NCI-H446 (cell line): ENCODE measurements at regions not wholly inside any gene's neighbourhood (a gene's known extent, or its start where the extent isn't known, plus 50 kb on each side); places are given as distances from the start of the nearest gene placed in this dataset.

Experiments used
- DNase-seq, 2 experiments: peaks; one replicate each; lab custom pipeline; 2025; lab: John Stamatoyannopoulos, UW

GRCh38 chr18:8458546-8459215, 150.6 kb upstream of the RAB12 start:
- no peak for DNase-seq

- no peak for DNase-seq
Measured at GRCh38 chr18:8460748-8461147, 148.5 kb upstream of the RAB12 start.

- no peak for DNase-seq
Measured at GRCh38 chr18:8461544-8461943, 147.7 kb upstream of the RAB12 start.

DNA sequence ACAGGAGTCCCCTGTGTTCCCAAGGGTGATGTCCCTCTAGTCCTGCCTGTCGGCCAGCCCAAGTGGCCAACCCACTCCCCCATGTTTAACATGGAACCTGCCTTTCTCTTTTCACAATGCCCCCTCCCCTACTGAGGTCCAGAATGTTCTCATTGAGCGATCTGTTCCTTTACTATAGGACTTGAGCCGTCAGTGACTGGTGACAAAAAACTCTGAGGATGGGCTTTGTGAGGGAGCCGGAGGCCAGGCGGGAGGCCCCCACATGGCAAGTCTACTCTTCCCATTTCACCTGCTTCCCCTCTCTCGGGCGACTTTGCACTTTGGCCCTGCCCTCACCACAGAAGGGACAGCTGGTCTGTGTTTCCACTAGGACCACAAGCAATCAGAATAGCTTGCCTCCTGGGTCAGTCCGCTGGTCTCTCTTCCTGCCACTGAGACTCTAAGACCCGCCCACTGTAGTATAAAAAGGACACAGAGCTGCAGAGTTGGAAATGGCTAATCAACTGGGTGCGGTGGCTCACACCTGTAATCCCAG, 146.5 kb upstream of the RAB12 start:
- no peak for DNase-seq

DNA sequence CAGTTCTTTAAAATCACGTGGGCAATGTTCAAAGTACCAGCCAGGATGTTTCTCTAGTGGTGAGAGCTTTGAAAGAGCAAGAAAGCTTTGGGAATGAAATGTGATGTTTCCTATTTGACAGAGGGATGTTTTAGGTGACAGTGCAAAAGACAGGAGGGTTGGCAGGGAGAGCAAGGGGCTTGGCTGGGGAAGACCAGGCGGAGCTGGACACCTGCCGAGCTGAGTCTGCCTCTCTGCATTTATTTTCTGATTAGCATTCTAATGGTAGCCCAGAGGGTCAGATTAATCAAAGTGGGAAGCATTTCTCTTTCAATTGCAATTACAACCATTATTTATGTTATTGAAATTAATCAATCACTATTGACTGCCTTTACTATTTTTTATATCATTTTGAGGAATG, 145.4 kb upstream of the RAB12 start:
- DNase-seq, result no peak

- DNase-seq, result no peak
Measured at GRCh38 chr18:8468191-8468590, 141.0 kb upstream of the RAB12 start.

DNA sequence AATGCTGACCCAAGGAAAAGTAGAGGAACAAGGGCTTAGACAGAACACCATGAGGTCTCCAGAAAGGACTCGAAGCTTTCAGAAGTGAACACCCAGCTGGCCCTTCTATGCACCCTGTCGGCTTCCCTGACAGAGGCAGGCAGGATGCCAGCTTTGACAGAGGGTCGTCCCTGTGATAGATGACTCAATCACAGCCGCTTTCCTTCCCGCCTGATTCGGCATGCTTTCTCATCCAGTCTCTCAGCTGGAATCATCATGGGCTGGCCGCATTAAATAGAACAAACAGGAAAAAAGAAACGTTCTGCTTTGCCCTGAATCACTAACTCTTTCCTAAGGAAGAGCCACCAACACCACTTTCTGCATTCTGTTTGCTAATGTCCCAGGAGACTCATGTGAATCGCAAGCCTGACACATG, 140.3 kb upstream of the RAB12 start:
- peak in 1 of 2 experiments; percentile 74 for DNase-seq

DNA sequence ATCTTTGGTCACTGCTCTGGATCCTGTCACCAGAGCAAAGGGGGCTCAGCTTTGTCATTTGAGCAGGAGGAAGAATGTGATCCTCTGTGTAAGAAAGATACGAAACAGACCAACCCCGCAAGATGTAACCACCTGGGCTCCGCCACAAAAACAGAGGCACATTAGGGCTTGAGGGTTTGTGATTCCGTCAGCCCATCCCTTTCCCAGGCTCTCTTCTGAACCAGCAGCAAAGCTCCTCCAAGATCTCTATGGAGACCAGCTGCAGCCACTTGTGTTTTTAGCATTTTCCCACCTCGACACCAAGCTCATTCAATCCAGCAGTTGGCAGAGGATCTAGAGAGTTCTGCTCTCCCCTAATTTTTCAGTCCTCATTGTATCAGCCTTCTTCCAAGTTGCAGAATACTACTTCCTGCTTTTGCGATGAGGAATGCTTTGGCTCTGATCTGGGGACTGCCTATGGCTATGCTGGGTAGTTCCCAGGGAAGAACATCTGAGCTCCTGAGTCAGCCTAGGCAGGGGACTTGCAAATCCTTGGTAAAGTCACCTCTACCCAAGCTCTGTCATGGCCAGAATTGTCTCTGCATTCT, 139.6 kb upstream of the RAB12 start:
- DNase-seq, result no peak

- no peak for DNase-seq
Measured at GRCh38 chr18:8471372-8471771, 137.9 kb upstream of the RAB12 start.

DNA sequence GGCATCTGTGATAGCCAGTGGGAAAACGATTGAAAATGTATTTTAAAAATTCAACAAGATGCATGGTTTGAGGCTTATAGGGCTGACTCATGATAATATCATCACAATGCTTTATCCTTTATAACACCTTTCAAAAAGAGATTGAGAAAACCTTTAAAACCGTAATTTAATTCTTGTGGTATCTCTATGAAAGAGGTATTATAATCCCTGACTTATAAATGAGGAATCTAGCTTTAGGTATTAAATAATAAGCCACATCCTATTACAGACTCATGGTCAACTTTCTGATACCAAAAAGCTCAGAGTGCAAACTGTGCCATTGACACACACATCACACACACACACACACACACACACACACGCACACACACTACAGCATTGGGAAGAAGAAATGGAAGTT, 134.6 kb upstream of the RAB12 start:
- DNase-seq, result no peak

DNA sequence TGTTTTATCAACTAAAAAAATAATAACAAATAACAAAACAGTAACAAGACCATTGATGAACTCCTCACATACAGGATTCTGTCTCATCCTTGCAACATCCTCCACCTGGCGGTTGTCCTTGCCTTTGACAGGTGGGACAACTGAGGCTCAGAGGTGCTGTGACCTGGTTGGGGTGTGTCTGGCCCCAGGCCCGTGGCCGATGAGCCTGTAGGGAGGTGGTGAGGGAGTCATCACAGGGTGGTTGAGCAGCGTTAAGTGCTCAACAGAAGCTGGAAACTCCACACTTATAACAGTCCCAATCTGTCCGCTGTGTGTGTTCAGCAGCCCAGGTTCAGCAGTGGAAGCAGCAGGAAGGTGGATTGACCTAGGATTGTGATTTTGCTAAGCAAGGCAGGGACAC, 131.6 kb upstream of the RAB12 start:
- DNase-seq, result no peak

DNA sequence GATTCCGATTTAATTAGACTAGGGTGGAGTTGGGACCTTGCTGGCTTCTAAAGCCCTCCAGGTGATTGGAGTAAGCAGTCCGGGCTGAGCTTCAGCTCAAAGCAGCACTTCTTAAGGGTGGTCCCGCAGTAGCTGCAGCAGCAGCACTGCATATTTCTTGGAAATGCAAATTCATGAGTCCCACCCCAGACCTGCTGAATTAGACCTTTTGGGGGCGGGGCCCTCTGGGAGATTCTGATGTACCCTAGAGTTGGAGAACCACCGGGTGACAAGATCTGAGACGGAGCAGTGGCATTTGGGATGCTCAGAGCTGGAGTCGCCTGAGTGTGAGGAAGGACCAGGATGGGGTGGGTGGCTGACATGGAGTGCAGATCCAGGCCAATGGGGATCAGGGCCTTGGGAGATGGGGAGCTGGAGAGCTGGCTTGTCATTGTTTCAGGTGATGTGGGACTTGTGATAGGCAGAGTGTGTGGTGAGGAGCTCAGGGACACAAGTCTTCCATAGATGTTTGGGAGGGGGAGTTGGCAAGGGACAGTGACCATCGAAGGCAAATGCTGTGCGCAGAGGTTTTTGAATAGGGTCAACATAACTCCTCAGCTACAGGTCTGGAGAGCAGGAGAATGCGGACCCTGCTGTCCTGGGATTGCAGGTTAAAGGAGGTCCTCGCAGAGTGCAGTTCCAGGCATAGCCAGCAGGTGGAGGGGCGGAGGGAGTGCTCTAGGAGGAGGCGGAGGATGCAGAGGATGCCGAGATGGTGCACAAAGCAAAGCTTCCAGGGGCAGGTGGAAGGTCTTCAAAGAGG, 130.9 kb upstream of the RAB12 start:
- peak in 1 of 2 experiments; percentile 68 for DNase-seq

GRCh38 chr18:8478968-8479370, 130.3 kb upstream of the RAB12 start:
- DNase-seq, result no peak

DNA sequence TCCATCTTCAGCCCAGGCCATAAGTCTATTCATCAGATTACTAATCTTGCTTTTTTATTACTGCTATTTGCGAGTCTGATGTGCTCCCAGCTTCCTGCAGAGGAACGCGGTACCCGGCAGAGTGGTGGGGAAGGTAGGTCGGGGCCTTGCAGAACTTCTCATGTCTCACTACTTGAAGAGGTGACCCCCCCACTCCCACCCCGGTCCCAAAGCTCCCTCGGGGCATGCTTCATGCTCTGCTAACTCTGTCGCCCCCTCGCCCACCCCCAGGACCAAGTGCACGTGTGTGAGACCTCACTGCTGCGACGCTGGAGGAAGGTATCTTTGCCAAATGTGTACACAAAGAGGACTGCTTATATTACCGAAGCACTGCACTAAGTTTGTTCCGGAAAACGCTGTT, 129.4 kb upstream of the RAB12 start:
- DNase-seq, result no peak

- DNase-seq, result peak; percentile 11 to 54
Measured at GRCh38 chr18:8480506-8481328, 128.5 kb upstream of the RAB12 start.

- DNase-seq, result no peak
Measured at GRCh38 chr18:8484951-8485350, 124.3 kb upstream of the RAB12 start.

DNA sequence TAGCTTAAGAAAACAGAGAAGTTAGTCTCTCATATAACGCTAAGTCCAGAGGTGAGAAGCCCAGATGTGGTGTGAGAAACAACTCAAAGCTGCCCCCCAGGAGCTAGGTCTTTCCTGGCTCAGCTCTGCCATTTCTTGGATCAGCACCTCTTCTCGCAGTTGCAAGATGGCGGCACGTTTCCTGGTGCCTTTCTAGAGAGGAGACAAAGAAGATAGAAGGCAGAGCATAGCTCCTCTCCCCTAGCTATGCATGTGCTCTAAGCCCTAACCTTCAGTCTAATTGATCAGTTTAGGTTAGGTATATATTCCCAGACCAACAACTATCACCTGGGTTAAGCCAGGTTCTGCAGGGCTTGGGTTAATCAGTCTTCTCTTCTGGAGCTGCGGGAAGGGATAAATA, 119.5 kb upstream of the RAB12 start:
- no peak for DNase-seq

DNA sequence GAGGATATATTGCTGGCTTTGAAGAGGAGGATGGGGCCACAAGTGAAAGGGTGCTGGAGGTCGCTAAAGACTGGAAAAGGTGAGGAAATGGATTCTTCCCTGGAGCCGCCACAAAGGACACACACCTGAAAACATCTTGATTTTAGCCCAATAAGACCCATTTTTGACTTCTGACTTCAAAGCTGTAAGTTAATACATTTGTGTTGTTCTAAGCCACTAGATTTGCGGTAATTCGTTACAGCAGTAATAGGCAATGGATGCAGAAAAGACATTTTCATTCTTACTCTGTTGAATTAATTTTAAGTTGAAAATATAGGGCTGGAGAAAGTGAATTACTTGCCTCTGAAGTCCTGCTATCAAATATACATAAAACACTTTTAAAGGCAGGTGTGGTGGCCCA, 117.7 kb upstream of the RAB12 start:
- no peak for DNase-seq

DNA sequence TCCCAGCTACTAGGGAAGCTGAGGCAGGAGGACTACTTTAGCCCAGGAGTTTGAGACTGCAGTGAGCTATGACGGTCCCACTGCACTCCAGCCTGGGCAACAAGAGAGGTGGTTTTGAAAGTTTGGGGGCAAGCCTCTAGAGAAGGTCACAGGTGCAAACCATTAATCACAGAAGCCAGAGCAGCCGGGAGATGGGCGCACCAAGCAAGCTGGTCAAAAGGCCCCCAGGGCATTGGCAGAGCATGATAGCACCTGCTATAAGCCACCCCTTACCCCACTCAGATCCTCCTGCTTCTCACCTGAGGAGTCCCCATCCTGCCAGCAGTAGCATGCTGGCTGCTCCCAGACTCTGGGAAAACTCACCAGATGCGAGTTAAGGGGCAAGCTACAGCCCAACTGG, 116.1 kb upstream of the RAB12 start:
- no peak for DNase-seq

GRCh38 chr18:8496186-8496585, 113.1 kb upstream of the RAB12 start:
- peak in 1 of 2 experiments; percentile 12 for DNase-seq

DNA sequence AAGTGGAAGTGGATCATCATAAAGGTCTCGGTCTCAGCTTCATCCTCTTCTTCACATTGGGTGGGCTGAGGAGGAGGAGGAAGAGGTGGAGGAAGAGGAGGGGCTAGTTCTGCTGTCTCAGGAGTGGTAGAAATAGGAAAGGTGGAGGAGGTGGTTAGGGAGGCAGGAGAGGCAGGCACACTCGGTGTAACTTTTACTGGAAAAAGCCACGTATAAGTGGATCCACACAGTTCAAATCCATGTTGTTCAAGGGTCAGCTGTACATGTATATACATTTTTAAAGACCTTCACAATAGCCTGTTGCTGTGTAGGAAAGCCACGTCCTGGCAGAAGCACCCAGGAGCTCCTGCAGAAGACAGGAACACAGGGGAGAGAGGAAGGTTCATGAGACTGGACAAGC, 110.3 kb upstream of the RAB12 start:
- no peak for DNase-seq
